GM18520 (cell line): ENCODE measurements at regions not wholly inside any gene's neighbourhood (a gene's known extent, or its start where the extent isn't known, plus 50 kb on each side); places are given as distances from the start of the nearest gene placed in this dataset.

ENCODE experiments used
- ATAC-seq: cut with Tn5 transposase; IDR thresholded peaks from one replicate; pipeline ENCODE4 v1.9.1; 2021; ENCODE audit not compliant: unreplicated experiment

DNA sequence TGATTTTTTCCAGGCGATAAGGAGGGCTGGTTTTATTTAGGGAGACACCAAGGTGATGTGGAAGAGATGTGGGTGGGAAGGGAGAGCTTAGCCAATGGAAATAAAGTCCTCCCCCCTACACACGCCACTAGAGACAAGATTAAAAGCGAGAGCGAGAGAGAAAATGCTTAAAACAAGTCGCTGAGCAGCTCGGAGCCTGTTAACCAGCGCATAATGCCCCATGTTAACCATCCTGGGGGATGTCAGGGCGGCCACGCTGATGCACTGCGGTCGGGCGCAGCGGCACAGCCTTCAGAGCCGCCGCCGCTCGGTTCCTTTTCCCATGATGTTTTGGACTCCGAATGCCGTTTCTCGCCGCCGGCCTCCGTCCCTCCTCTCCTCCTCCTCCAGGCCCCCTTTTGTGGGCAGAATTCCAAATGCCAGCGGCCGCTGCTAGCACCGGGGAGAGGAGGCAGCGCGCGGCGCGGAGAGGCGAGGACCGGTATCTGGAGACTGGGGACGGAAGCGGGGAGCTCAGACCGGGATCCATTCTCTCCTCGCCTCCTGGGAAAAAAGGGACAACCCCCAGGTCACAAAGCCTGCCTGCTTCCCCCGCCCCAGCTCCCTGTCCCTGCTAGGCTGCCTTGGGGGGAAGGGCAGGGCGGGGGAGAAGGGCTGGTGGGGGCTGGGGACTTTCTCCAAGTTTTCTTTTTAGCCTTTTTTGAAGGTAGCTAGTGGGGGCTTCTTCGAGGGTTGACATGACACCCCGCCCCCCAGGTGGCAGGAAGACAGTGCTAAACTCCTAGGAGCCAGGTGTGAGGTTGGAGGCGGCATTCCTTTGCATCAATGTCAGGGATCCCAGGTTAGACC is 98.1 kb upstream of the CCL2 start:
- no peak for ATAC-seq

- ATAC-seq, result no peak
Measured at GRCh38 chr17:34161690-34162089, 93.4 kb upstream of the CCL2 start.

- no peak for ATAC-seq
Measured at GRCh38 chr17:34163123-34163522, 92.0 kb upstream of the CCL2 start.

DNA sequence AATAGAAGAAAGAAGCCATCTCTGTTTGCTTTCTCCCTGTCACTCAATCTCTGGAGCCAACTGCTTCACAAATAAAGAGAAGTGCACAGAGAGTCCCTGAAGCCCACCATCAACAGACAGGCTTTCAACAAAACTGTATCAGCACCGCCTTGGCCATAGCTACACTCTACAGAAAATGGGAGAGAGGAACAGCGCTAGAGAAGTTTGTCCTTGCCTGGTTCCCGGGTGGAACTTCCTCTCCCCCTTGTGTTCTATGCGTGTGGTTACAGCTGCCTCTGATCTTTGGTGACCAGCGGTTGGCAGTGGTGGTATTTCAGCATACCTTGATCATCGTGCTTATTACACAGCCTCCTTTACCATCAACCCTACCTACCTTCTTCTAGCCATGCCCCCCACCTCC is 91.4 kb upstream of the CCL2 start:
- ATAC-seq, result no peak

DNA sequence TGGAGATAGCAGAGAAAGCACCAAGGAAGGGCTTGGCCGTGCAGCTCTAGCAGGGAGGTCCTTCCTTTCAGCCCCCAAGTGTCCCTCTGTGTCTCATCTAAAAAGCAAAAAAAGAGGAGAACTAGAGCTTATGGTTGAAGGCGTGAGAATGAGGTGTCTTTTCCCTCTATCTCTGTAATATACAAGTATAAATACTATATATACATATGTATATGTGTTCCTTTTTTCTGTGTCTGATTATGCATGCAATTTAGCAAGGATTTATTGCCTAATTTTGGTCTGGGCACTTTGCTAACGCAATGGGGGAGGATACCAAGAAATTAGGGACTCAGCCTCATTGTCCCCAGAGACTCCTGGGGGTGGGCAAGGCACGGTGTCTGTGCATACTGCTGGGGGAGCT is 90.2 kb upstream of the CCL2 start:
- no peak for ATAC-seq

DNA sequence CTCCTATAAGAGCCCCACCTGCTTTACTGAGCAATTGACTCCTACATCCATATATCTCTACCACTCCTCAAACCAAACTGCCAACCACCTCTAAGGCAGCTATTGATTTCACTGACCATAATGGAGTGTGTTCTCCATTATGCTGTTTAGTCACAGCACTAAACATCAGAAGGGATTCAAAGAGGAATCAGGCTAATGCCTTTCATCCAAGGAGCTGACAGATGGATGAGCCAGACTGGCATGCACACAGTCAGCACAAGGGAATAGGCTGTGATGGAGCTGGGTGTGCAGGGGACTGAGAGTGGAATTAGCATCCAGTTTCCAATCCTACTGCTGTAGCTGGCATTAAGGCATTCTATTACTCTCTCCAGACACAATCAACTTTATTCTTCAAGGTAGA is 88.7 kb upstream of the CCL2 start:
- no peak for ATAC-seq

GRCh38 chr17:34167354-34167753 is 87.7 kb upstream of the CCL2 start:
- no peak for ATAC-seq

GRCh38 chr17:34168989-34169388 is 86.1 kb upstream of the CCL2 start:
- no peak for ATAC-seq

DNA sequence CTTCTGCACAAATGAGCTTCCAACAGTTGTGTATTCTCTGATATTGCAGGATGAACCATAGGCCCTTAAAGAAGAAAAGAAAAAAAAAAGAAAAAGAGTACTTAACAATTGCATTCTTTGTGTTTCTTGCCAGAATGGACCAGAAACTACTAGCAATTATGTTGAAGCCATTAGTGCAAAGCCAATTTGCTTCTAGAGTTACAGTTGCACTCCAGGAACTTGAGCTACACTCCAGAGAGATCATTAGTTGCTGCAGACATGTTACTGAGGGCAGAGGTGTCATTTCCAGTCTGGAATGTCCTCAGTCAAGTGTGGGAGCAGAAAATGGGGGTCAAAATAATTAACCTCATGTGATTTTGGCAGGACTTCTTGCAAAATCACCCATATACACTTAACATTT is 85.6 kb upstream of the CCL2 start:
- no peak for ATAC-seq

DNA sequence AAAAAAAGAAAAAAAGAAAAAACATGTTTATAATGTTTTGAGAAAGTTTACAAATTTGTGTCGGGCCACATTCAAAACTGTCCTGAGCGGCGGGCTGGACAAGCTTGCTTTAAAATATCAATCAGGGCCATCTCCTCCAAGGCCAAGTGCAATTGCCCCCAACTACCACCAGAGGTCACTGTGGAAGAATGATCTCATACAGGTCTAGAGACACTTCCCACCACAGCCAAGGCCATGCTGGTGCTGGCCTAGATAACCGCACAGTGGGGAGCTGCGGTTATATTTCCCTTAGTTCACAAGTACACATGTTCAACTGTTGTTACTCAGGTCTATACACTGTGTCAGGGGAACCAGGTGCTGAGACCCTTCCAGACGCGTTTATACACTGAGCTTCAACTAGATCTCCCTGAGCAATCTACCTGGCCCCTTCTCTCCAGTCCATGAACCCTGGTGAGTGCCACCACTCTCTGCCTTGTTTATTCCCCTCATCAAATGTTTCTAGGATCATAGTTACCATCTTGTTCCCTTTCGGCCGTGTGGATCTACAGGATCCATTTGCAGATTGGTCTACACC is 83.8 kb upstream of the CCL2 start:
- no peak for ATAC-seq

- no peak for ATAC-seq
Measured at GRCh38 chr17:34172390-34172918, 82.6 kb upstream of the CCL2 start.

- no peak for ATAC-seq
Measured at GRCh38 chr17:34173241-34173640, 81.8 kb upstream of the CCL2 start.

DNA sequence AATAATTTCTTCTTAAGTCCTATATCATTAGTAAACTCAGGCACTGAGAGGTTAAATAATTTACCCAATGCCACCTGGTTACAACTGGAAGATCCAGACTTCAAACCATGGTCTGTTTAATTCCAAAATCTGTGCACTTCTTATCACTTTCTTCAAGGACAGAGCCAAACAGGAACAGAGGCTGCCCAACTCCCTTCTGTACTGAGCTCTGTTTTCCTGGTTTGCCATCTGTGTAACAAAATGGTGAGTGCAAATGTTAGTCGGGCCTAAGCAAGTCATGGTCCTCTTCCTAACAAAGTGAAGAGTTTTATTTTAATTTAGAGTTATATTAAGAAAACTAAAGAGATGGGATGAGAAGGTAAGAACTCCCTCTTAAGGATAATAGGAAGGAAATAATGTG is 80.6 kb upstream of the CCL2 start:
- ATAC-seq, result no peak

DNA sequence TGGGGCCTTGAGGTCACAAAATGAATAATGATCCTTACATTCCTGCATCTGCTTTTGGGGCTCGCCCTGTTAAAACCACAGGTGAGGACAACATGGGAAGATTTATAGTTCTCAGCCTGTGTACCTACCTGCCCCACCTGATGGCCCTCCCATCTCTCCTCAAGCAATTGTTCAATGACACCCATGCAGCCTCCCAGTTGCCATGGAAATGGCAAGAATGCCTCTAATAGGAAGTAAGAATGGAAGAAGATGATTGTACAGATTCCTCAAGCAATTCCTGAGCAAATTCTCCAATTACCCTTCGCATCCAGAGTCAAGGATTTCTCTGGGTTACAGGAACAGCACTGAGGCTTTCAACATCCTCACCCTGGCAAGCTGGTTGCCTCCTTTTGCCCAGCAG is 78.6 kb upstream of the CCL2 start:
- no peak for ATAC-seq

GRCh38 chr17:34177642-34178041 is 77.4 kb upstream of the CCL2 start:
- ATAC-seq, result no peak

DNA sequence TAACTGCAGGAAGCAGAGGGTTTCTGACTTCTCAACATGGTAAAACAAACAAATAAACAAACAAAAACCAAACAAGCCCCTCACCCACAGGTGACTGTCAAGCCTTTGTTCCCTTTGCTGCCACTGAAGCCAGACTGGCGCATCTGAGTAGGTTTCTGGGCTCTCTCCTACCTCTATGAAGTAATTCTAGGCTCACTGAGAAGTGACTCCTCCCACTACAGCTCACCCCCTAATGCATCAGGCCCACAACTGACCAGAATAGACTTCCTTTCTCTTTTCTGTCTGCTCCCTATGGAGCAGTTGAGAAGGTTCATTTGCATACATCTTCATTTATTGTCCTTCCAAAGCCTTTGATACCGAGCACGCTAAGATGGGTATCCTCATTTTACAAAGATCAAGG is 77.0 kb upstream of the CCL2 start:
- no peak for ATAC-seq

DNA sequence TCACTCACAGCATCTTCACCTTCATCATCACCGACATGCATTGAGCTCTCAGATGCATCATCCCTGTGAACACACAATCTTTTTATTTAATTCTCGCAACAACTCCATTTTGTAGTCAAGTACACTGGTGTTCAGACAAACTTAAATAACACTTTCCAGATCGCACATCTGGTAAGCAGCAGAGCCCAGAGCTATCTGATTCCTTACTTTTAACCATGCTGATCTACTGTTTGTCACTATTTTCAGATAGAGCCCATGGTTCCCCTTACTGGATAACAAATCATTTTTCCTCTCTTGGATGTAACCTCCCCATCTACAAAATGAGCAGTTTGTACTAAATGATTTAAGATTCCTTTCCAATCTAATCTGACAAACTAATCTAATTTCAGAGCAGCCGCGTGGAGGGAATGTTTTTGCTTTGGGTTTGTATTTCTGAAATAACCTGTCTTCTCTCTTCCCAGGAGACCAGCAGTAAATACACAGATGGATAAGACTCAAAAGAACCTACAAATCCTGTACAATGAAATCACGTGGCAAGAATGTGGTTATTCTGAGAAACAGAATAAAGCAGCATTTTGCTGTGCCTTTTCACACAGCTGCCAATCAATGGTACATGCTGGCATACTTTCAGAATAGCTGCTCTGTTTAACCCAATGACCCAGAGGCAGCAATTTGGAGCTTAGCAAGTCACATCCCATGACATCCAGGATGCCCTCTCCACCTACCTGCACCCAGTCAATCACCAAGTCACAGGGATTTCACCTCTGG is 72.9 kb upstream of the CCL2 start:
- ATAC-seq, result no peak

DNA sequence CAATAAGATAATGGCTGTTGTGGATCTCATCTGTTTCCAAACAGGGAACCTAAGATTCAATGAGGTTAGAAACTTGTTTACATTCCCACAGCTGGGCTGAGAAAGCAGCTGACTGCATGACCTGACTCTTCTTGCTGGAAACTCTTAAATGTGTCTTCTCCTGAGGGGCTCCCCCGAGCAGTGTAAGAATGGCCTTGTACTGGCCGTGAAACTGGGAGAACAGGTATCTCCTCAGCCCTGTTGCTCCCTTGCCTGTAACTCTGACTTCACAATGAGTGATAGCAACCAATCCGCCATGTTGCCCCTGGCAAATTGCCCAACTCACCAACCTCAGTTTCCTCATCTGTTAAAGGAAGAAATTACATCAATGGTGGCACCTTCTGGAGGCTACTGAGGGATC is 59.1 kb upstream of the CCL2 start:
- ATAC-seq, result no peak

- ATAC-seq, result no peak
Measured at GRCh38 chr17:34198519-34198918, 56.6 kb upstream of the CCL2 start.

- no peak for ATAC-seq
Measured at GRCh38 chr17:34199454-34199853, 55.6 kb upstream of the CCL2 start.

- ATAC-seq, result peak; percentile 53
Measured at GRCh38 chr17:34199932-34200534, 55.1 kb upstream of the CCL2 start.
